KOPT-K1 (cell line): ENCODE measurements at regions not wholly inside any gene's neighbourhood (a gene's known extent, or its start where the extent isn't known, plus 50 kb on each side); places are given as distances from the start of the nearest gene placed in this dataset.

Experiments used
- H3K27ac ChIP-seq: fragments of 200-600 bp; sonication (generic); 2 replicates; pipeline ENCODE4 v1.5.1; 2016; ENCODE audit warnings: antibody characterized with exemption, mild to moderate bottlenecking, low read depth, low read length; ENCODE audit not compliant: poor library complexity, severe bottlenecking
- H3K36me3 ChIP-seq: fragments of 200-600 bp; sonication (generic); 2 replicates; pipeline ENCODE4 v1.5.1; 2017; ENCODE audit warnings: antibody characterized with exemption, mild to moderate bottlenecking, low read length, moderate library complexity; ENCODE audit not compliant: insufficient read depth
- H3K9me3 ChIP-seq: fragments of 200-600 bp; sonication (generic); 2 replicates; pipeline ENCODE4 v1.5.1; 2017; ENCODE audit warnings: antibody characterized with exemption, low read length, mild to moderate bottlenecking; ENCODE audit not compliant: insufficient read depth, poor library complexity, severe bottlenecking

- H3K27ac ChIP-seq, result no peak overlapping the region
- no peaks in the 10 kb centered on the region for H3K36me3 ChIP-seq
- H3K9me3 ChIP-seq, result no peaks in the 10 kb centered on the region
These were observed 138.4 kb downstream of the RPLP1 start for GRCh38 chr15:69590932-69591524.

- Histone ChIP-seq H3K36me3 (no peaks in the 10 kb centered on the region), H3K27ac (no peak overlapping the region), H3K9me3 (no peaks in the 10 kb centered on the region)
These were observed 139.4 kb downstream of the RPLP1 start for GRCh38 chr15:69591905-69592508.

GRCh38 chr15:69592954-69593353 lies 140.3 kb downstream of the RPLP1 start:
- H3K36me3 ChIP-seq, result no peaks in the 10 kb centered on the region
- no peaks in the 10 kb centered on the region for H3K9me3 ChIP-seq
- H3K27ac ChIP-seq, result no peak overlapping the region

GRCh38 chr15:69593488-69593887 lies 140.9 kb downstream of the RPLP1 start:
- Histone ChIP-seq H3K36me3 (no peaks in the 10 kb centered on the region), H3K27ac (no peak overlapping the region), H3K9me3 (no peaks in the 10 kb centered on the region)

- Histone ChIP-seq H3K27ac (no peak overlapping the region), H3K36me3 (no peaks in the 10 kb centered on the region), H3K9me3 (no peaks in the 10 kb centered on the region)
These were observed 141.7 kb downstream of the RPLP1 start for GRCh38 chr15:69593981-69594966.

GRCh38 chr15:69595009-69595791 lies 142.6 kb downstream of the RPLP1 start:
- no peaks in the 10 kb centered on the region for H3K36me3 ChIP-seq
- H3K27ac ChIP-seq, result no peak overlapping the region
- no peaks in the 10 kb centered on the region for H3K9me3 ChIP-seq

GRCh38 chr15:69597061-69597592 lies 144.5 kb downstream of the RPLP1 start:
- no peaks in the 10 kb centered on the region for H3K36me3 ChIP-seq
- no peak overlapping the region for H3K27ac ChIP-seq
- H3K9me3 ChIP-seq, result no peaks in the 10 kb centered on the region

- H3K9me3 ChIP-seq, result no peaks in the 10 kb centered on the region
- H3K27ac ChIP-seq, result no peak overlapping the region
- no peaks in the 10 kb centered on the region for H3K36me3 ChIP-seq
These were observed 146.7 kb downstream of the RPLP1 start for GRCh38 chr15:69599271-69599670.

GRCh38 chr15:69600556-69601085 lies 148.0 kb downstream of the RPLP1 start:
- no peaks in the 10 kb centered on the region for H3K9me3 ChIP-seq
- H3K36me3 ChIP-seq, result no peaks in the 10 kb centered on the region
- H3K27ac ChIP-seq, result no peak overlapping the region

GRCh38 chr15:69601711-69602504 lies 149.3 kb downstream of the RPLP1 start:
- Histone ChIP-seq H3K36me3 (no peaks in the 10 kb centered on the region), H3K27ac (no peak overlapping the region), H3K9me3 (no peaks in the 10 kb centered on the region)

GRCh38 chr15:69602921-69603320 lies 150.3 kb downstream of the RPLP1 start:
- no peak overlapping the region for H3K27ac ChIP-seq
- no peaks in the 10 kb centered on the region for H3K36me3 ChIP-seq
- H3K9me3 ChIP-seq, result no peaks in the 10 kb centered on the region

GRCh38 chr15:69603369-69604071 lies 150.9 kb downstream of the RPLP1 start:
- Histone ChIP-seq H3K27ac (no peak overlapping the region), H3K36me3 (no peaks in the 10 kb centered on the region)

GRCh38 chr15:69604072-69604411 lies 151.4 kb downstream of the RPLP1 start:
- H3K36me3 ChIP-seq, result no peaks in the 10 kb centered on the region
- H3K9me3 ChIP-seq, result no peaks in the 10 kb centered on the region
- no peak overlapping the region for H3K27ac ChIP-seq

More at GRCh38 chr15:69603369-69604071, 150.9 kb downstream of the RPLP1 start:
- H3K9me3 ChIP-seq, result no peaks in the 10 kb centered on the region
